ENCODE measurements at regions not wholly inside any gene's neighbourhood (a gene's known extent, or its start where the extent isn't known, plus 50 kb on each side); places are given as distances from the start of the nearest gene placed in this dataset.

DNA sequence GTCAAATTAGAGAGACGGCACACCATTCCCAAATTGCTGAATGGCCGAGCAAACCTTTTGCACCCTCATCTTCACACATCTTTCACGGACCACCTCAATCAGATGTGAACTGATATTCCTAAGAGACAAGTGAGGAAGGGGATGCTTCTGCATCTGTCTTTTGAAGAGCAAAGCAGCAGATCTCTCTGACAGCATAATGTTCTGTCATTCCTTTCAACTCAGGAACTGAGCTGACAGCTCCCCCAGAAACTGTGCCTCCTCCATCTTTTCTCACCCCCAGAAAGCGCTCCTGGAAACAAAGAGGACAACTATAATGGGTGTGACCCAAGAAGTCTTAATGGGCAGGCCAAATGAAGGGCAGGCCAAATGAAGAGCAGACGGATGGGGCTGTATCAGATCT is 256.4 kb downstream of the C1orf94 start:
- no peak for DNase-seq (ENCODE audit: low spot score in 2 of 2, unreplicated experiment in 2 of 2)
- H3K27ac Mint-ChIP-seq: no peak overlapping the region
- no peaks in the 10 kb centered on the region for H3K9me3 Mint-ChIP-seq
- H3K4me1 Mint-ChIP-seq: no peaks in the 10 kb centered on the region
- peaks cover 51% of the 10 kb centered on the region for H3K27me3 Mint-ChIP-seq (ENCODE audit: low read depth)
- H3K36me3 Mint-ChIP-seq: no peaks in the 10 kb centered on the region
- no peak for TF ChIP-seq CTCF (IDR thresholded peaks at IDR 0.05; ENCODE audit: unreplicated experiment)
- H3K4me3 Mint-ChIP-seq: no peak overlapping the region

- Mint-ChIP-seq H3K36me3 (no peaks in the 10 kb centered on the region), H3K4me3 (no peak overlapping the region), H3K9me3 (peaks cover 3% of the 10 kb centered on the region), H3K27me3 (ENCODE audit: low read depth) (peaks cover 58% of the 10 kb centered on the region), H3K4me1 (no peaks in the 10 kb centered on the region), H3K27ac (no peak overlapping the region)
- no peak for DNase-seq (ENCODE audit: low spot score in 2 of 2, unreplicated experiment in 2 of 2)
- TF ChIP-seq CTCF (IDR thresholded peaks at IDR 0.05; ENCODE audit: unreplicated experiment): no peak
Measured at GRCh38 chr1:34436836-34437235, 260.1 kb downstream of the C1orf94 start.

DNA sequence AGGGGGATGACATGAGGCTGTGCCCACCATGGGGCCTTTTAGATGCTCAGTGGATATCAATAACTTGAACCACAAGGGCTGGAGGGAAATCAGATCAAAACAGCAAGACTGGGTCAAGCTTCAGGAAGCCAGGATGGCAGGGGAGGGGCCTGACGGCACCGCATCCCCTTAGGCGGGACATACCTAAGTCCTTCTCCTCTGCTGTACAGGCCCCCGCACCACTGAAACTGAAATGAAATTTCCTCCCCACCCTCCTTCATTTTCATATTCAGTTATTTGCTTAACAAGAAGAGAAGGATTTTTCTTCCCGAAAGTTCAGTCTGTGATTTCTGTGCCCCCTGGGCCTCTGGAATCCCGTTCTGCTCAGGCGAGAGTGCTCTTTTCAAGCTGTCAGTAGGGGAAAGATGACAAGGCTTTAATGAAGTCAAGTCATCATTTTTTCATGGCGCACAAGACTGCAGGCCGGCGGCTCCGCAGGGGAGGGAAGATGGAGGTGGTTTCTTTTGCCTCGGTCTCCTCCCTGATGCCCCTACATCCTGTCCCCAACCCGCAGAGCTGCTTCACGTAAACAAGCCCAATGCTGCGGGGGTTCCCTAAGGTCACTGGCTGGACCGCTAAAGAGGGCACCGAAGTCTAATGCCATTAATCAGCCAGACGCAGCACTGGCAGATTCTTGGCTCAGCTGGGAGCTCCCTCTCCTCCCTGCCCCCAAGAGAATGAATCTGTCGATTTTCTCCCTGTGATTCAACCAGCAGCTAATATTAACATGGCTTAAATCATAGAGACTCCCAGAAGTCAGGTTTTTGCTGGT is 264.8 kb downstream of the C1orf94 start:
- Mint-ChIP-seq H3K4me3 (no peak overlapping the region), H3K36me3 (no peaks in the 10 kb centered on the region), H3K9me3 (peaks cover 3% of the 10 kb centered on the region), H3K27me3 (ENCODE audit: low read depth) (peaks cover 55% of the 10 kb centered on the region), H3K4me1 (no peaks in the 10 kb centered on the region), H3K27ac (no peak overlapping the region)
- no peak for TF ChIP-seq CTCF (IDR thresholded peaks at IDR 0.05; ENCODE audit: unreplicated experiment)
- no peak for DNase-seq (ENCODE audit: low spot score in 2 of 2, unreplicated experiment in 2 of 2)

DNA sequence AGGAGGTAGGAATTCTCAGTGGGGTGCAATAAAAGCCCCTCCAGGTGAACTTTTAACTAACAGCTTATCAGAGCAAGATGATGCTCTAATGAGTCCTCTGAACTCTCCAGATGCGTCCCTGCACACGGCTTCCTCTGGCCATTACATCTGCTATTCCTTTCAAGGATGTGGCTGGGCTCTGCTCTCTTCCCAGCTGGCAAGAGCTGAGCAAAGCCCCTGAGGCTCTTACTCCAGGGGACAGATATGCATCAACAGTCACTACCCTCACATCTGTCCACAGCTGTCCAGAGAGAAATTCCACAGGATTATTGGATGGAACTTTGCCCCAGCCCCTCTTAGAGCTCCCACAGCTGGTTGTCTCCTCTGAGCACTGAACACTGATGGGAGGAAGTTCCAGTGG is 267.8 kb downstream of the C1orf94 start:
- H3K4me1 Mint-ChIP-seq: no peaks in the 10 kb centered on the region
- no peak overlapping the region for H3K27ac Mint-ChIP-seq
- no peak for TF ChIP-seq CTCF (IDR thresholded peaks at IDR 0.05; ENCODE audit: unreplicated experiment)
- no peak for DNase-seq (ENCODE audit: low spot score in 2 of 2, unreplicated experiment in 2 of 2)
- H3K9me3 Mint-ChIP-seq: peaks cover 6% of the 10 kb centered on the region
- H3K36me3 Mint-ChIP-seq: no peaks in the 10 kb centered on the region
- H3K4me3 Mint-ChIP-seq: no peak overlapping the region
- peaks cover 54% of the 10 kb centered on the region for H3K27me3 Mint-ChIP-seq (ENCODE audit: low read depth)

DNA sequence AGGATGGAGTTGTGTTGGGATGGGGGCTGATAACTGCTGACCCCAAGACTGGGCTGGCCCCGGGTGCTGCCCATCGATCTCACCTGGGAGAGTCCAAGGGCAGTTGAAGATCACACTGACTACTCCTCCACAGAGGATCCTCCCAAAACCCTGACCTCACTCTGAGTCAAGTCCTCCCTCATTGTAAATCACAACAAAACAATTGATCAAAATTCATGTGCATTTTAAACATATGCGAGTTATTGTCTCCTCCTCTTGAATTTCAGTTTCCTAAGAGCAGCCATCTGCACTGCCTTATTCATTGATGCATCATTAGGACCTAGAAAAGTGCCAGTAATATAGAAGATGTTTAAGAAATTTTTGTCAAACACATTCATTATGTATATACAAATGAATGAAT is 273.6 kb downstream of the C1orf94 start:
- no peak overlapping the region for H3K4me3 Mint-ChIP-seq
- DNase-seq (ENCODE audit: low spot score in 2 of 2, unreplicated experiment in 2 of 2): no peak
- no peak overlapping the region for H3K27ac Mint-ChIP-seq
- TF ChIP-seq CTCF (IDR thresholded peaks at IDR 0.05; ENCODE audit: unreplicated experiment): no peak
- no peaks in the 10 kb centered on the region for H3K36me3 Mint-ChIP-seq
- peaks cover 42% of the 10 kb centered on the region for H3K27me3 Mint-ChIP-seq (ENCODE audit: low read depth)
- no peaks in the 10 kb centered on the region for H3K4me1 Mint-ChIP-seq
- peaks cover 3% of the 10 kb centered on the region for H3K9me3 Mint-ChIP-seq

All from mesothelial cell of epicardium (in vitro differentiated cells).